Pancreas (tissue), 10 donors: ENCODE measurements at regions not wholly inside any gene's neighbourhood (a gene's known extent, or its start where the extent isn't known, plus 50 kb on each side); places are given as distances from the start of the nearest gene placed in this dataset.

Experiments
- ATAC-seq, 4 donors: fragments of 200-7000 bp; cut with Tn5 transposase; one replicate each; pipeline versions ENCODE4 v1.8.0 to v1.9.1; 2020; ENCODE audit warnings: mild to moderate bottlenecking in 4 of 4, moderate library complexity in 4 of 4
- DNase-seq, 6 donors: peaks; one replicate each; pipeline ENCODE4 v3.0.0-alpha.2; 2020
- FAIRE-seq: peaks from 2 replicates; lab custom pipeline; 2012; peaks lifted over from hg19 to GRCh38; lab: Jason Lieb, UNC
- H3K27ac ChIP-seq, 4 donors: fragments of 200-600 bp; sonication (generic); 1 replicate in 3 of 4; 2 replicates in 1 of 4; pipeline versions ENCODE4 v1.5.0 to v1.8.0; 2020
- H3K27me3 ChIP-seq, 4 donors: fragments of 200-600 bp; one replicate each; pipeline ENCODE4 v1.8.0; 2021
- H3K36me3 ChIP-seq, 3 donors: fragments of 200-600 bp; sonication (generic) in 1 of 3; one replicate each; pipeline versions ENCODE4 v1.5.0 to v1.8.0; 2020 to 2021
- H3K4me1 ChIP-seq, 3 donors: fragments of 200-600 bp; one replicate each; pipeline ENCODE4 v1.8.0; 2021
- H3K4me3 ChIP-seq, 4 donors: fragments of 200-600 bp; sonication (generic) in 2 of 4; one replicate each; pipeline versions ENCODE4 v1.5.0 to v1.8.0; 2020 to 2021
- H3K9me3 ChIP-seq, 4 donors: fragments of 200-600 bp; one replicate each; pipeline ENCODE4 v1.8.0; 2021
- CTCF ChIP-seq, 4 donors: fragments of 200-600 bp; sonication (generic) in 3 of 4; IDR thresholded peaks; one replicate each; pipeline versions ENCODE4 v1.5.0 to v1.8.0; 2021; ENCODE audit warnings: antibody characterized with exemption in 4 of 4
- WGBS, 2 donors: extraction: QIAGEN DNeasy Blood & Tissue Kit; methylation state at CpG; one replicate each; pipeline ENCODE4 v1.1.7; 2013; 5-methylcytosine and 5-hydroxymethylcytosine counted together
- intact Hi-C, 3 donors: fragments of 100-400 bp; cut with DNase I; formaldehyde crosslinking; loops; one replicate each; pipeline versions ENCODE4 v1.11.1 to v1.14.2; 2022
- donor health status: healthy with polysubstance abuse.
- donor health status: DM: no; HTN: no; CAD: no; lungs with moderate emphysema.
- donor health status: DM: no; HTN: no; CAD: no.
- donor health status: control.
- donor health status: control.
- donor health status: Bipolar disorder and iron deficiency.
- donor health status: DM: yes; HTN: yes; CAD: no.
- donor health status: DM: no; HTN: no; CAD: no.
- donor health status: DM: no; HTN: no; CAD: no.
- donor health status: DM: yes; HTN: yes; CAD: no.

GRCh38 chr4:59044286-59044900 is 1934.2 kb upstream of the IGFBP7 start:
- Histone ChIP-seq H3K4me1 (no peaks in the 10 kb centered on the region), H3K4me3 (no peak overlapping the region), H3K36me3 (no peaks in the 10 kb centered on the region), H3K27me3 (no peaks in the 10 kb centered on the region), H3K9me3 (no peaks in the 10 kb centered on the region), H3K27ac (no peak overlapping the region)
- no peak for TF ChIP-seq CTCF (IDR thresholded peaks at IDR 0.05)
- no peak for FAIRE-seq
- no peak for DNase-seq
- no peak for ATAC-seq
- WGBS, 2 donors = 78 to 79% methylated on average over 5 of the region's 5 CpGs
- intact Hi-C loops = no loop called here

GRCh38 chr4:59054086-59054485 is 1943.9 kb upstream of the IGFBP7 start:
- no peaks in the 10 kb centered on the region for H3K4me1 ChIP-seq
- no peak overlapping the region for H3K27ac ChIP-seq
- H3K36me3 ChIP-seq = no peaks in the 10 kb centered on the region
- H3K4me3 ChIP-seq = no peak overlapping the region
- DNase-seq = no peak
- no peak for FAIRE-seq
- TF ChIP-seq CTCF (IDR thresholded peaks at IDR 0.05) = no peak
- no peak for ATAC-seq
- H3K27me3 ChIP-seq = no peaks in the 10 kb centered on the region
- intact Hi-C loops = no loop called here
- 63 to 71% methylated on average over 1 of the region's 1 CpG for WGBS, 2 donors
- H3K9me3 ChIP-seq = no peaks in the 10 kb centered on the region

- intact Hi-C loops = no loop called here
- FAIRE-seq (no peak), DNase-seq (no peak), ATAC-seq (no peak)
- no peak overlapping the region for H3K4me3 ChIP-seq
- 35 to 41% methylated on average over 2 of the region's 2 CpGs for WGBS, 2 donors
- no peaks in the 10 kb centered on the region for H3K36me3 ChIP-seq
- no peaks in the 10 kb centered on the region for H3K27me3 ChIP-seq
- H3K9me3 ChIP-seq = no peaks in the 10 kb centered on the region
- no peak overlapping the region for H3K27ac ChIP-seq
- H3K4me1 ChIP-seq = no peaks in the 10 kb centered on the region
- TF ChIP-seq CTCF (IDR thresholded peaks at IDR 0.05) = no peak
Measured at GRCh38 chr4:59057804-59058203, 1947.6 kb upstream of the IGFBP7 start.

- H3K36me3 ChIP-seq = no peaks in the 10 kb centered on the region
- no peaks in the 10 kb centered on the region for H3K9me3 ChIP-seq
- ATAC-seq (no peak), DNase-seq (no peak), FAIRE-seq (no peak)
- H3K27me3 ChIP-seq = no peaks in the 10 kb centered on the region
- H3K4me1 ChIP-seq = no peaks in the 10 kb centered on the region
- TF ChIP-seq CTCF (IDR thresholded peaks at IDR 0.05) = no peak
- 35 to 41% methylated on average over 2 of the region's 2 CpGs for WGBS, 2 donors
- H3K4me3 ChIP-seq = no peak overlapping the region
- intact Hi-C loops = no loop called here
- no peak overlapping the region for H3K27ac ChIP-seq
Measured at GRCh38 chr4:59058543-59058942, 1948.4 kb upstream of the IGFBP7 start.

- no peaks in the 10 kb centered on the region for H3K9me3 ChIP-seq
- no peaks in the 10 kb centered on the region for H3K36me3 ChIP-seq
- 86 to 90% methylated on average over 13 of the region's 13 CpGs for WGBS, 2 donors
- no peak overlapping the region for H3K27ac ChIP-seq
- no peak for FAIRE-seq
- no peaks in the 10 kb centered on the region for H3K27me3 ChIP-seq
- no peak for ATAC-seq
- intact Hi-C loops = no loop called here
- H3K4me3 ChIP-seq = no peak overlapping the region
- no peak for TF ChIP-seq CTCF (IDR thresholded peaks at IDR 0.05)
- DNase-seq = peak in 2 of 6 donors; percentile 14 to 30
- no peaks in the 10 kb centered on the region for H3K4me1 ChIP-seq
Measured at GRCh38 chr4:59060002-59060846, 1950.0 kb upstream of the IGFBP7 start.
